ENCODE measurements at regions not wholly inside any gene's neighbourhood (a gene's known extent, or its start where the extent isn't known, plus 50 kb on each side); places are given as distances from the start of the nearest gene placed in this dataset.

- ChIA-PET POLR2A (no interaction called here), CTCF (no interaction called here)
- Mint-ChIP-seq H3K4me3 (no peak overlapping the region), H3K27me3 (peaks cover 0 to 5% (median 0%) of the 10 kb centered on the region in 5 donors), H3K9me3 (peaks cover 0 to 5% (median 0%) of the 10 kb centered on the region in 11 donors), H3K36me3 (peaks cover 0 to 3% (median 0%) of the 10 kb centered on the region in 5 donors), H3K27ac (peak overlapping the region in 1 of 9 donors; percentile 56), H3K4me1 (peaks cover 0 to 25% (median 20%) of the 10 kb centered on the region in 7 donors)
- no peak overlapping the region for H3K27ac ChIP-seq (ENCODE audit: low read depth, low read length)
- no peaks in the 10 kb centered on the region for H3K9me3 ChIP-seq (ENCODE audit: control insufficient read depth in 2 of 3, low read length in 3 of 3)
- no peaks in the 10 kb centered on the region for H3K36me3 ChIP-seq (ENCODE audit: control insufficient read depth in 2 of 3, insufficient read depth in 3 of 3, low read length in 3 of 3)
- H3K4me3 ChIP-seq (ENCODE audit: low read length): no peak overlapping the region
- H3K4me1 ChIP-seq (ENCODE audit: control insufficient read depth in 2 of 2, insufficient read depth in 2 of 2, low read length in 2 of 2): no peaks in the 10 kb centered on the region
- ATAC-seq: no peak
- no peaks in the 10 kb centered on the region for H3K27me3 ChIP-seq (ENCODE audit: control insufficient read depth in 2 of 2, insufficient read depth in 2 of 2, low read length in 2 of 2)
- DNase-seq: no peak
- intact Hi-C loops (cut with micrococcal nuclease): no loop called here
Measured at GRCh38 chr2:12543076-12543977, 173.4 kb upstream of the TRIB2 start.

- Histone ChIP-seq H3K4me1 (ENCODE audit: control insufficient read depth in 2 of 2, insufficient read depth in 2 of 2, low read length in 2 of 2) (no peaks in the 10 kb centered on the region), H3K9me3 (ENCODE audit: control insufficient read depth in 2 of 3, low read length in 3 of 3) (no peaks in the 10 kb centered on the region), H3K27ac (ENCODE audit: low read depth, low read length) (no peak overlapping the region), H3K27me3 (ENCODE audit: control insufficient read depth in 2 of 2, insufficient read depth in 2 of 2, low read length in 2 of 2) (no peaks in the 10 kb centered on the region), H3K4me3 (ENCODE audit: low read length) (no peak overlapping the region), H3K36me3 (ENCODE audit: control insufficient read depth in 2 of 3, insufficient read depth in 3 of 3, low read length in 3 of 3) (no peaks in the 10 kb centered on the region)
- no peak for ATAC-seq
- POLR2A ChIA-PET: no interaction called here
- intact Hi-C loops (cut with micrococcal nuclease): no loop called here
- H3K4me1 Mint-ChIP-seq: peaks cover 0 to 29% (median 20%) of the 10 kb centered on the region in 7 donors
- CTCF ChIA-PET: no interaction called here
- peaks cover 0 to 5% (median 0%) of the 10 kb centered on the region in 5 donors for H3K27me3 Mint-ChIP-seq
- H3K4me3 Mint-ChIP-seq: no peak overlapping the region
- peaks cover 0 to 7% (median 0%) of the 10 kb centered on the region in 11 donors for H3K9me3 Mint-ChIP-seq
- H3K36me3 Mint-ChIP-seq: peaks cover 0 to 3% (median 0%) of the 10 kb centered on the region in 5 donors
- DNase-seq: no peak
- H3K27ac Mint-ChIP-seq: no peak overlapping the region
Measured at GRCh38 chr2:12543978-12544558, 172.7 kb upstream of the TRIB2 start.

- Histone ChIP-seq H3K36me3 (ENCODE audit: control insufficient read depth in 2 of 3, insufficient read depth in 3 of 3, low read length in 3 of 3) (no peaks in the 10 kb centered on the region), H3K9me3 (ENCODE audit: control insufficient read depth in 2 of 3, low read length in 3 of 3) (no peaks in the 10 kb centered on the region), H3K4me1 (ENCODE audit: control insufficient read depth in 2 of 2, insufficient read depth in 2 of 2, low read length in 2 of 2) (no peaks in the 10 kb centered on the region), H3K27me3 (ENCODE audit: control insufficient read depth in 2 of 2, insufficient read depth in 2 of 2, low read length in 2 of 2) (no peaks in the 10 kb centered on the region), H3K4me3 (ENCODE audit: low read length) (no peak overlapping the region), H3K27ac (ENCODE audit: low read depth, low read length) (no peak overlapping the region)
- intact Hi-C loops (cut with micrococcal nuclease): no loop called here
- H3K9me3 Mint-ChIP-seq: peaks cover 0 to 12% (median 2%) of the 10 kb centered on the region in 11 donors
- ATAC-seq (no peak), DNase-seq (no peak)
- ChIA-PET POLR2A (interaction anchor here (0.5 to 1.4 kb wide), 6 partner anchors 9 to 439 kb away, joined by 3 to 5 read pairs (median 4); partner anchors contain the start of gene TRIB2), CTCF (no interaction called here)
- peaks cover 0 to 5% (median 0%) of the 10 kb centered on the region in 5 donors for H3K27me3 Mint-ChIP-seq
- peaks cover 0 to 7% (median 5%) of the 10 kb centered on the region in 5 donors for H3K36me3 Mint-ChIP-seq
- peak overlapping the region in 2 of 9 donors; percentile 38 to 79 for H3K27ac Mint-ChIP-seq
- H3K4me3 Mint-ChIP-seq: no peak overlapping the region
- peaks cover 0 to 31% (median 15%) of the 10 kb centered on the region in 7 donors for H3K4me1 Mint-ChIP-seq
Measured at GRCh38 chr2:12547566-12548170, 169.1 kb upstream of the TRIB2 start.

DNA sequence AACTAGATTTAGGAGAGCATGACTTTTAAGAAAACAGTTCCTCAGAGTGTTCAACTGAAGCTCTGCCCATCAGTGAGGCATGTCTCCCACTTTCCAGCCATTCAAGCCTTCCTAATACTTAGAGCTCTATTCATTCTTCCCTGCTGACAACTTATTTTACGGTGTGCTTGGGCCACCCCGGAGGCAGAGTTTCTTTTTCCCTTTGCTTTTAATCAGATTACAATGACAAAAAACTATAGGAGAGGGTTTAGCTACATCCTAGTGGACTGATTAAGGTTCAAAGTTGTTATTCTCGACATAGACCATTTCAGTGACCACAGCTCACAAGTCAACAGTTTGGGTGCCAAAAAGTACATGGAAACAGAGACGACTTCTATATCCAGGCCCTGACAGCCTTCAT, 167.8 kb upstream of the TRIB2 start:
- Mint-ChIP-seq H3K36me3 (peaks cover 0 to 7% (median 4%) of the 10 kb centered on the region in 5 donors), H3K27me3 (peaks cover 0 to 5% (median 0%) of the 10 kb centered on the region in 5 donors), H3K4me3 (no peak overlapping the region), H3K9me3 (peaks cover 0 to 14% (median 2%) of the 10 kb centered on the region in 11 donors), H3K4me1 (peaks cover 0 to 27% (median 16%) of the 10 kb centered on the region in 7 donors), H3K27ac (no peak overlapping the region)
- Histone ChIP-seq H3K27ac (ENCODE audit: low read depth, low read length) (no peak overlapping the region), H3K36me3 (ENCODE audit: control insufficient read depth in 2 of 3, insufficient read depth in 3 of 3, low read length in 3 of 3) (no peaks in the 10 kb centered on the region), H3K27me3 (ENCODE audit: control insufficient read depth in 2 of 2, insufficient read depth in 2 of 2, low read length in 2 of 2) (no peaks in the 10 kb centered on the region), H3K9me3 (ENCODE audit: control insufficient read depth in 2 of 3, low read length in 3 of 3) (no peaks in the 10 kb centered on the region), H3K4me3 (ENCODE audit: low read length) (no peak overlapping the region), H3K4me1 (ENCODE audit: control insufficient read depth in 2 of 2, insufficient read depth in 2 of 2, low read length in 2 of 2) (no peaks in the 10 kb centered on the region)
- ATAC-seq (no peak), DNase-seq (no peak)
- POLR2A ChIA-PET: interaction anchor here (1.1 to 1.3 kb wide), 2 partner anchors 168 to 434 kb away, joined by 5 read pairs; partner anchors contain the start of gene TRIB2
- intact Hi-C loops (cut with micrococcal nuclease): no loop called here
- CTCF ChIA-PET: no interaction called here

GRCh38 chr2:12549641-12550040, 167.1 kb upstream of the TRIB2 start:
- POLR2A ChIA-PET: no interaction called here
- H3K27me3 ChIP-seq (ENCODE audit: control insufficient read depth in 2 of 2, insufficient read depth in 2 of 2, low read length in 2 of 2): no peaks in the 10 kb centered on the region
- H3K4me1 Mint-ChIP-seq: peaks cover 2 to 26% (median 23%) of the 10 kb centered on the region in 7 donors
- no peaks in the 10 kb centered on the region for H3K36me3 ChIP-seq (ENCODE audit: control insufficient read depth in 2 of 3, insufficient read depth in 3 of 3, low read length in 3 of 3)
- ATAC-seq (no peak), DNase-seq (no peak)
- H3K9me3 ChIP-seq (ENCODE audit: control insufficient read depth in 2 of 3, low read length in 3 of 3): no peaks in the 10 kb centered on the region
- peaks cover 1 to 2% of the 10 kb centered on the region in 2 donors for H3K4me1 ChIP-seq (ENCODE audit: control insufficient read depth in 2 of 2, insufficient read depth in 2 of 2, low read length in 2 of 2)
- peaks cover 0 to 5% (median 0%) of the 10 kb centered on the region in 5 donors for H3K27me3 Mint-ChIP-seq
- peaks cover 0 to 7% (median 4%) of the 10 kb centered on the region in 5 donors for H3K36me3 Mint-ChIP-seq
- H3K27ac Mint-ChIP-seq: no peak overlapping the region
- intact Hi-C loops (cut with micrococcal nuclease): no loop called here
- no peak overlapping the region for H3K4me3 Mint-ChIP-seq
- no peak overlapping the region for H3K27ac ChIP-seq (ENCODE audit: low read depth, low read length)
- CTCF ChIA-PET: no interaction called here
- H3K4me3 ChIP-seq (ENCODE audit: low read length): no peak overlapping the region
- peaks cover 0 to 14% (median 2%) of the 10 kb centered on the region in 11 donors for H3K9me3 Mint-ChIP-seq

GRCh38 chr2:12552092-12552491, 164.6 kb upstream of the TRIB2 start:
- H3K9me3 Mint-ChIP-seq: peaks cover 0 to 12% (median 0%) of the 10 kb centered on the region in 11 donors
- no peak overlapping the region for H3K4me3 Mint-ChIP-seq
- Histone ChIP-seq H3K27me3 (ENCODE audit: control insufficient read depth in 2 of 2, insufficient read depth in 2 of 2, low read length in 2 of 2) (no peaks in the 10 kb centered on the region), H3K27ac (ENCODE audit: low read depth, low read length) (no peak overlapping the region), H3K4me3 (ENCODE audit: low read length) (no peak overlapping the region), H3K36me3 (ENCODE audit: control insufficient read depth in 2 of 3, insufficient read depth in 3 of 3, low read length in 3 of 3) (no peaks in the 10 kb centered on the region), H3K4me1 (ENCODE audit: control insufficient read depth in 2 of 2, insufficient read depth in 2 of 2, low read length in 2 of 2) (peaks cover 8 to 24% of the 10 kb centered on the region in 2 donors), H3K9me3 (ENCODE audit: control insufficient read depth in 2 of 3, low read length in 3 of 3) (no peaks in the 10 kb centered on the region)
- H3K36me3 Mint-ChIP-seq: peaks cover 0 to 6% (median 4%) of the 10 kb centered on the region in 5 donors
- DNase-seq (no peak), ATAC-seq (no peak)
- ChIA-PET CTCF (no interaction called here), POLR2A (interaction anchor here (0.7 kb wide), 1 partner anchor 89 kb away, joined by 7 read pairs; no protein-coding TSS in a partner anchor)
- intact Hi-C loops (cut with micrococcal nuclease): no loop called here
- no peaks in the 10 kb centered on the region for H3K27me3 Mint-ChIP-seq
- peak overlapping the region in 1 of 9 donors; percentile 38 for H3K27ac Mint-ChIP-seq
- peaks cover 22 to 47% (median 45%) of the 10 kb centered on the region in 7 donors for H3K4me1 Mint-ChIP-seq

Measured in naive thymus-derived CD4-positive, alpha-beta T cell (primary cell).